Astrocyte (in vitro differentiated cells and primary cell): ENCODE measurements at regions not wholly inside any gene's neighbourhood (a gene's known extent, or its start where the extent isn't known, plus 50 kb on each side); places are given as distances from the start of the nearest gene placed in this dataset.

ENCODE experiments used
- DNase-seq: peaks from one replicate; pipeline ENCODE4 v3.0.0-alpha.2; 2010; ENCODE audit warnings: low read depth
- FAIRE-seq: peaks from 2 replicates; lab custom pipeline; 2011; peaks lifted over from hg19 to GRCh38; lab: Jason Lieb, UNC
- H2AFZ ChIP-seq: 2 replicates; pipeline ENCODE4 v1.6.0; 2012; ENCODE audit warnings: low read depth, low read length, inconsistent platforms
- H3K27ac ChIP-seq: 2 replicates; pipeline ENCODE4 v1.5.1; 2011; ENCODE audit warnings: low read depth, low read length, inconsistent platforms
- H3K27me3 ChIP-seq: 2 replicates; pipeline ENCODE4 v1.6.0; 2011; ENCODE audit warnings: low read length, inconsistent platforms; ENCODE audit not compliant: insufficient read depth
- H3K36me3 ChIP-seq: 2 replicates; pipeline ENCODE4 v1.5.1; 2011; ENCODE audit warnings: low read length, inconsistent platforms; ENCODE audit not compliant: insufficient read depth
- H3K4me1 ChIP-seq: 2 replicates; pipeline ENCODE4 v1.5.1; 2011; ENCODE audit warnings: low read length, inconsistent platforms; ENCODE audit not compliant: insufficient read depth
- H3K4me2 ChIP-seq: 2 replicates; pipeline ENCODE4 v1.6.0; 2012; ENCODE audit warnings: low read length, inconsistent platforms
- H3K4me3 ChIP-seq: 2 replicates; pipeline ENCODE4 v1.5.1; 2011; ENCODE audit warnings: low read depth, mild to moderate bottlenecking, low read length, inconsistent platforms; ENCODE audit not compliant: insufficient read depth
- H3K79me2 ChIP-seq: 2 replicates; pipeline ENCODE4 v1.6.0; 2012; ENCODE audit warnings: mild to moderate bottlenecking, low read length, inconsistent platforms; ENCODE audit not compliant: insufficient read depth
- H3K9ac ChIP-seq: 2 replicates; pipeline ENCODE4 v1.6.0; 2012; ENCODE audit warnings: mild to moderate bottlenecking, low read length, inconsistent platforms
- H3K9me3 ChIP-seq: 2 replicates; pipeline ENCODE4 v1.5.1; 2012; ENCODE audit warnings: low read depth, mild to moderate bottlenecking, low read length, inconsistent platforms; ENCODE audit not compliant: insufficient read depth
- H4K20me1 ChIP-seq: 2 replicates; pipeline ENCODE4 v1.6.0; 2012; ENCODE audit warnings: low read length, inconsistent platforms; ENCODE audit not compliant: insufficient read depth
- H3K27ac Mint-ChIP-seq: one replicate; pipeline ENCODE4 v1.8.0; 2021; ENCODE audit warnings: mild to moderate bottlenecking, mixed read lengths; ENCODE audit not compliant: unreplicated experiment
- H3K27me3 Mint-ChIP-seq: one replicate; pipeline ENCODE4 v1.8.0; 2021; ENCODE audit warnings: low read depth, mixed read lengths; ENCODE audit not compliant: unreplicated experiment
- H3K36me3 Mint-ChIP-seq: one replicate; pipeline ENCODE4 v1.8.0; 2021; ENCODE audit warnings: low read depth, mixed read lengths; ENCODE audit not compliant: unreplicated experiment
- H3K4me1 Mint-ChIP-seq: one replicate; pipeline ENCODE4 v1.8.0; 2021; ENCODE audit warnings: low read depth, mixed read lengths; ENCODE audit not compliant: unreplicated experiment
- H3K4me3 Mint-ChIP-seq: one replicate; pipeline ENCODE4 v1.8.0; 2021; ENCODE audit warnings: mild to moderate bottlenecking, moderate library complexity, mixed read lengths; ENCODE audit not compliant: unreplicated experiment
- H3K9me3 Mint-ChIP-seq: one replicate; pipeline ENCODE4 v1.8.0; 2021; ENCODE audit warnings: mild to moderate bottlenecking, mixed read lengths; ENCODE audit not compliant: unreplicated experiment
- CTCF ChIP-seq: IDR thresholded peaks from 2 replicates; pipeline ENCODE4 v1.5.1; 2011; ENCODE audit warnings: low read depth, mild to moderate bottlenecking, inconsistent platforms, low read length, moderate library complexity; ENCODE audit not compliant: insufficient read depth
- EZH2 ChIP-seq: IDR thresholded peaks from 2 replicates; pipeline ENCODE4 v1.6.1; 2012; ENCODE audit warnings: mild to moderate bottlenecking, low read length, inconsistent platforms; ENCODE audit not compliant: insufficient read depth

- Histone ChIP-seq H3K4me3 (no peak overlapping the region), H3K4me1 (no peaks in the 10 kb centered on the region), H3K79me2 (no peaks in the 10 kb centered on the region), H3K9me3 (no peaks in the 10 kb centered on the region), H3K4me2 (no peak overlapping the region), H3K27ac (no peak overlapping the region), H3K9ac (no peak overlapping the region), H4K20me1 (no peaks in the 10 kb centered on the region), H2AFZ (no peak overlapping the region), H3K36me3 (no peaks in the 10 kb centered on the region), H3K27me3 (peaks cover 52% of the 10 kb centered on the region)
- TF ChIP-seq EZH2 (no peak), CTCF (no peak)
- DNase-seq (no peak), FAIRE-seq (no peak)
- Mint-ChIP-seq H3K36me3 (peaks cover 6% of the 10 kb centered on the region), H3K4me1 (peaks cover 8% of the 10 kb centered on the region), H3K9me3 (peaks cover 12% of the 10 kb centered on the region), H3K27me3 (peaks cover 76% of the 10 kb centered on the region), H3K27ac (no peak overlapping the region), H3K4me3 (no peak overlapping the region)
These were observed 103.1 kb downstream of the TLE3 start for GRCh38 chr15:69994429-69995205.

GRCh38 chr15:69996321-69997160, 101.2 kb downstream of the TLE3 start:
- H3K27me3 ChIP-seq = peaks cover 36% of the 10 kb centered on the region
- H3K4me1 ChIP-seq = no peaks in the 10 kb centered on the region
- no peaks in the 10 kb centered on the region for H3K36me3 ChIP-seq
- peaks cover 84% of the 10 kb centered on the region for H3K27me3 Mint-ChIP-seq
- H3K79me2 ChIP-seq = no peaks in the 10 kb centered on the region
- peaks cover 5% of the 10 kb centered on the region for H3K4me1 Mint-ChIP-seq
- DNase-seq (no peak), FAIRE-seq (no peak)
- no peak overlapping the region for H3K9ac ChIP-seq
- no peak overlapping the region for H3K27ac Mint-ChIP-seq
- no peak overlapping the region for H3K27ac ChIP-seq
- TF ChIP-seq CTCF (no peak), EZH2 (no peak)
- no peaks in the 10 kb centered on the region for H3K9me3 ChIP-seq
- no peak overlapping the region for H3K4me3 Mint-ChIP-seq
- H3K36me3 Mint-ChIP-seq = peaks cover 7% of the 10 kb centered on the region
- H2AFZ ChIP-seq = no peak overlapping the region
- no peak overlapping the region for H3K4me3 ChIP-seq
- H4K20me1 ChIP-seq = no peaks in the 10 kb centered on the region
- peaks cover 12% of the 10 kb centered on the region for H3K9me3 Mint-ChIP-seq
- H3K4me2 ChIP-seq = no peak overlapping the region

- DNase-seq (no peak), FAIRE-seq (no peak)
- peaks cover 5% of the 10 kb centered on the region for H3K4me1 Mint-ChIP-seq
- H3K27me3 Mint-ChIP-seq = peaks cover 87% of the 10 kb centered on the region
- no peak overlapping the region for H3K4me3 Mint-ChIP-seq
- H3K36me3 ChIP-seq = no peaks in the 10 kb centered on the region
- TF ChIP-seq EZH2 (no peak), CTCF (no peak)
- H3K27ac Mint-ChIP-seq = no peak overlapping the region
- H3K4me2 ChIP-seq = no peak overlapping the region
- H3K4me1 ChIP-seq = no peaks in the 10 kb centered on the region
- H3K9me3 ChIP-seq = no peaks in the 10 kb centered on the region
- no peaks in the 10 kb centered on the region for H4K20me1 ChIP-seq
- H3K79me2 ChIP-seq = no peaks in the 10 kb centered on the region
- H3K9ac ChIP-seq = no peak overlapping the region
- H3K27ac ChIP-seq = no peak overlapping the region
- peaks cover 31% of the 10 kb centered on the region for H3K27me3 ChIP-seq
- H2AFZ ChIP-seq = no peak overlapping the region
- peaks cover 8% of the 10 kb centered on the region for H3K36me3 Mint-ChIP-seq
- no peak overlapping the region for H3K4me3 ChIP-seq
- H3K9me3 Mint-ChIP-seq = peaks cover 13% of the 10 kb centered on the region
These were observed 100.6 kb downstream of the TLE3 start for GRCh38 chr15:69997161-69997485.
